LNCAP (cell line): ENCODE measurements at regions not wholly inside any gene's neighbourhood (a gene's known extent, or its start where the extent isn't known, plus 50 kb on each side); places are given as distances from the start of the nearest gene placed in this dataset.

ENCODE experiments used
- TF ChIP-seq, protein P1 (sequence below): fragments of 450-650 bp; IDR thresholded peaks from 2 replicates; pipeline ENCODE4 v1.5.1; 2017; ENCODE audit warnings: mild to moderate bottlenecking

DNA sequence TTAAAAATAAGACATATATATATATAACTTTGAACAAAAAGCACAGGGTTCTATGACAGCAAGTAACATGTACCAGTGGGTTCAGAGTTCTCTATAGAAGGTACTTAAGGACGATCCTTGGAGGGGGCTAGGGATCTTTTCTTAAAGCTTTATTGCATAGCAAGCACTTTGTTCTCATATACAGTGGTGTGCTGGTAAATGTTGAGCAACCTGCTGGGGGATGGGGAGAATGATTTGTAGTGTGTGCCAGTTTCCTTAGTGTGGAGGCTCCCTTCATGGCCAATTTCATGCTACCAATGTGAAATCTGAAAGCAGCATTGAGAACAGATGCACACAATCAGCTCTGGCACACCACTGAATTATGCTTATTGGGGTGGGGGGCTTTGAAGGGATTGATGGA lies 69.5 kb upstream of the NFASC start:
- TF ChIP-seq, protein P1, sequence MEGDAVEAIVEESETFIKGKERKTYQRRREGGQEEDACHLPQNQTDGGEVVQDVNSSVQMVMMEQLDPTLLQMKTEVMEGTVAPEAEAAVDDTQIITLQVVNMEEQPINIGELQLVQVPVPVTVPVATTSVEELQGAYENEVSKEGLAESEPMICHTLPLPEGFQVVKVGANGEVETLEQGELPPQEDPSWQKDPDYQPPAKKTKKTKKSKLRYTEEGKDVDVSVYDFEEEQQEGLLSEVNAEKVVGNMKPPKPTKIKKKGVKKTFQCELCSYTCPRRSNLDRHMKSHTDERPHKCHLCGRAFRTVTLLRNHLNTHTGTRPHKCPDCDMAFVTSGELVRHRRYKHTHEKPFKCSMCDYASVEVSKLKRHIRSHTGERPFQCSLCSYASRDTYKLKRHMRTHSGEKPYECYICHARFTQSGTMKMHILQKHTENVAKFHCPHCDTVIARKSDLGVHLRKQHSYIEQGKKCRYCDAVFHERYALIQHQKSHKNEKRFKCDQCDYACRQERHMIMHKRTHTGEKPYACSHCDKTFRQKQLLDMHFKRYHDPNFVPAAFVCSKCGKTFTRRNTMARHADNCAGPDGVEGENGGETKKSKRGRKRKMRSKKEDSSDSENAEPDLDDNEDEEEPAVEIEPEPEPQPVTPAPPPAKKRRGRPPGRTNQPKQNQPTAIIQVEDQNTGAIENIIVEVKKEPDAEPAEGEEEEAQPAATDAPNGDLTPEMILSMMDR, result no peak

DNA sequence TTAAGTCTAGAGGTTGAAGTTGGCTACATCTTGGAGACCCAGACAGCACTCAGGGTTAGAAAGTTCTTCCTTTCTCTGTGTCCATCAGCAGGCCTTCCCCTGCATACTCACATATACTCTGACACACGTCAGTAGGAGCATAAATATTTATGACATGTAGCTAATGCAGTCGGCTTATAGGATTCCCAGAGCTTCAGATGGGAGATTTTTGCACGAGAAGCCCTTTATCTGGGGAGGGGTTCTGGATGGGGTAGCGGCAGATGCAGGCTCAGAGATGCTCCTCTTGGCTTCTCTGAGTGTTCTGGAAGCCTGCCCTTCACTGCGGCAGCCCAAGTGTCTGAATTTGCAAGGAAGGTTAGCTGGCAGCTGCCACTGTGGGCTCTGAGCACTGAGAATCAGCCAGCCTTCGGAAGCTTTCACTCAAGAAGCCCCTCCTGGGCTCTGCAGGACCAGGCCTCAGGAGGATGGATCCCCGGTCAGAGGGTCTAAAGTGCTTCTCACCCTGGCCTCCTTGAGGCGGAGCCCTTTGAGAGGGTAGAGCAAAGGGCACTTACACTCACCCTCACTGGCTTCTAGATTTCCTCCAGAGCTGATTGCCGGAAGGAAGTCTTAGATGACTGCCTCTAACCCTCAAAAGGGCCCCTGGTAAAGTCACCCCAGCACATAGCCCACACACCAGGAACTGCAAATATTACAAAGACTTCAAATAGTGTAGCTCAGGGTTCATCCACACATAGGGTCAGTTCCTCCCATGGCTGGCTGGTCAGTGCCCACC lies 68.1 kb upstream of the NFASC start:
- TF ChIP-seq, protein P1, result no peak

DNA sequence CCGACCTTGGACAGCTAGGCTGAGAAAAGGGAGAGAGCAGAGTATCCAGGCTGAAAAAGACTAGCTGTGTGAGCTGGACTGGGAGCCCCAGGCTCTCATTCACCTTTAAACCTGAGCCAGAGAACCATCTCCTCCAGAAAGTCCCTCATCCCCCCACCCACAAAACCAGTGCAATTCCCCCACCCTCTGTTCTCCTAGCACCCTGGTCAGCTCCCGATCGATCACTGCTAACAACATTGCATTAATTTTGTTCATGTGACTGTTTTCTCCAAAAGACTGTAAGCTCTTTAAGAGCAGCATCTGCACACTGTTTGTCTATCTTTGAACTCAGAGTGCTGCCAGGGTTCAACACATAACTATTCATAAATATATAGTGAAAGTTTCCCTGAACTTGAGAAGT lies 67.1 kb upstream of the NFASC start:
- TF ChIP-seq, protein P1, result no peak

DNA sequence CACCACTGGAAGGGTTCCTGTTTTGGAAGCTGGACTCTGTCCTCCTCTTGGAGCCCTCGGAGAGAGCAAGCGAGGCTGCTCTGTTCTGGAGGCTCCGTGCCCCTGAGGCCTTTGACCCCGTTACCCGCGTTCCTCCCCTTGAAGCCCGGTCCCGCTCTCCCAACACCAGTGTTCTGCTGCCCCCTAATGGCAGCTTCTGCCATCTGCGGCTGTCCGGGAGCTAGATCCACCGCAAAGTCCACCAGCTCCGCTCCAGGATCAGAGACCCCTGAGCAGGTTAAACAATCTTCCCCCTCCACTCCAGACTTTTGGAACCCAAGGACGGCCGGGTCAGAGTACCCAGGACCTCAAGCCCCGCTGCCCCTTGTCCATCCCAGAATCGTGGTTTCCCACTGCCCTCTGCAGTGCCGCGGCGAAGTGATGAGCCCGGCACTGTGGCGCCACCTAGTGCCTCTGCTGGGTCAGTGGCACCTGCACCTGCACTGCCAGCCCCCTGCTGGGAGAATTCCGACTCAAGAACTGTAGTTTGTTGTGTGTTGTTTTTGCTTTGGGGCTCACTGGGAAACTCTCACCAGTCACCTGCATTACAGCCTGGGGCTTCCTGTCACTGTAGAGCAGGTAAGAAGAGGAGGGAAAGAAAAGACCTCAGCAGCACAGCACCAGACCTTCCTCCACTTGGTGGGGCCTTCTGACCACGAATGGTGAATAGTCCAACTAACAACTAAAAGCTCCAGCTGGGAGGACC lies 63.5 kb upstream of the NFASC start:
- TF ChIP-seq, protein P1, result peak; percentile 100

DNA sequence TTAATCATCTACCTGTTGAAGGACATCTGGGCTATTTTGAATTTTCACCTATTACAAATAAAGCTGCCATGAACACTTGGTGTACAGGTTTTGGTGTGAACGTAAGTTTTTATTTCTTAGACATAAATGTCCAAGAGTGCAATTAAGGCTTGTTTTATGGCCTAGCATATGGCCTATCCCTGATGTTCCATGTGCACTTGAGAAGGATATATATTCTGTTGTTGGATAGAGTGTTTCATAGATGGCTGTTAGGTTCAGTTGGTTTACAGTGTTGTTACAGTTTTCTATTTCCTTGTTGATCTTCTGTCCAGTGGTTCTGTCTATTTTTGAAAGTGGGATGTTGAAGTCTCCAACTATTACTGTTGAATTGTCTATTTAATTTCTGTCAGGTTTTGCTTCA lies 61.2 kb upstream of the NFASC start:
- TF ChIP-seq, protein P1, result no peak

DNA sequence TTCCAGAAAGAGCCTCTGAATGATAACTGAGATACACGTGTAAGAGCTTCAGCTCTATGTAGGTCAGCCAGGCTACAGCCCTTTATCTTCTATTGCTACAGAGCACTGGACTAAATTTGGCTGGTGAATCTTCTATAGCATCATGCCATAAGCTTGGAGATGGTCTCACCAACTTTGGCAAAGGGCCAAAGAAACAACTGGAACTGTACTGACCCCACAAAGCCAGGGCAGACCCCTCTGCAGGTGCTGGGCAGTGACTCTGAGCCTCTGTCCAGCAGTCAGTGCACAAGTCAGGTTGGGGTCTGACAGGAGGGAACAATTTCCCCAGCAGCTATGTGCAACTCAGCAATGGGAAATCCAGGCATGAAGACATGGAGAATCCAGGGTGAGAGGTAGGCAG lies 57.8 kb upstream of the NFASC start:
- TF ChIP-seq, protein P1, result no peak

DNA sequence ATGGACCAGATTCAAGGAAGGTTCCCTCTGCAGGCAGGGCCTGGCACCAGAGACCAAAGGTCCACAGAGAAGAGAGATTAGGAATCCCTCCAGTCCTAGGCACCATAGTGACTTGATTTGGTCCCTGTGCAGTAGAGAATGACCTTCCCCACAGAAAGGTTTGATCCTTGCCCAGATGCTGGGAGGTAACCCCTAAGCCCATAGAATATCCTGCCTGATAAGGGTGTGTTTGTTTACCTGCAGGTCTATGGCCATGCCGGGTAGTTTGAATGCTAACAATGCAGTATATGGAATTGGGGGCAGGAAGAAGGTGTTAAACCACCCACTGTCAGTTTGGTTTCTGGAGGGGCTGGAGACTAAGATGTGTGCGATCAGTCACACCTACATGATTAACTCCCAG lies 57.1 kb upstream of the NFASC start:
- TF ChIP-seq, protein P1, result no peak
